Adrenal gland (tissue), 9 donors: ENCODE measurements at regions not wholly inside any gene's neighbourhood (a gene's known extent, or its start where the extent isn't known, plus 50 kb on each side); places are given as distances from the start of the nearest gene placed in this dataset.

Source experiments
- DNase-seq, 7 donors: peaks; one replicate each; pipeline ENCODE4 v3.0.0-alpha.2; 2019 to 2020
- H3K27ac ChIP-seq, 5 donors: fragments of 200-600 bp; sonication (generic) in 4 of 5; 1 replicate in 3 of 5; 2 replicates in 2 of 5; pipeline versions ENCODE4 v1.5.1 to v1.8.0; 2016 to 2020; ENCODE audit warnings: mild to moderate bottlenecking in 1 of 5
- H3K27me3 ChIP-seq: fragments of 200-600 bp; 2 replicates; pipeline ENCODE4 v1.8.0; 2021
- H3K36me3 ChIP-seq, 2 donors: fragments of 200-600 bp; replicated peaks in 1 of 2; 1 replicate in 1 of 2; 2 replicates in 1 of 2; pipeline versions ENCODE4 v1.5.1 to v1.8.0; 2018 to 2022
- H3K4me1 ChIP-seq, 2 donors: fragments of 200-600 bp; replicated peaks in 1 of 2; 1 replicate in 1 of 2; 2 replicates in 1 of 2; pipeline versions ENCODE4 v1.5.1 to v1.8.0; 2018 to 2021
- H3K4me3 ChIP-seq, 4 donors: fragments of 200-600 bp; sonication (generic) in 3 of 4; one replicate each; pipeline ENCODE4 v1.5.1; 2016 to 2018
- H3K9me3 ChIP-seq, 3 donors: fragments of 200-600 bp; sonication (generic) in 1 of 3; replicated peaks in 1 of 3; 1 replicate in 2 of 3; 2 replicates in 1 of 3; pipeline versions ENCODE4 v1.5.1 to v1.8.0; 2016 to 2021
- POLR2A ChIP-seq, 2 donors: fragments of 450-650 bp; IDR thresholded peaks; one replicate each; pipeline ENCODE4 v1.6.1; 2017; ENCODE audit warnings: antibody characterized with exemption in 2 of 2, mild to moderate bottlenecking in 2 of 2, moderate library complexity in 1 of 2
- WGBS, 4 donors: extraction: QIAGEN DNeasy Blood & Tissue Kit in 2 of 4; methylation state at CpG; one replicate each; pipeline versions ENCODE4 v1.1.5 to v1.1.7; 2013 to 2017; 5-methylcytosine and 5-hydroxymethylcytosine counted together
- intact Hi-C, 2 donors: fragments of 100-400 bp; cut with DNase I; formaldehyde crosslinking; loops; one replicate each; pipeline versions ENCODE4 v1.14.1 to v1.15.0; 2022 to 2023
- TF ChIP-seq, protein P1 (sequence below), 6 experiments: fragments of 450-650 bp in 4 of 6; fragments of 200-600 bp in 2 of 6; sonication (generic) in 1 of 6; IDR thresholded peaks; 1 replicate in 5 of 6; 2 replicates in 1 of 6; pipeline versions ENCODE4 v1.5.1 to v1.8.0; 2016 to 2021; ENCODE audit warnings: antibody characterized with exemption in 6 of 6, mild to moderate bottlenecking in 2 of 6, moderate library complexity in 1 of 6
- donor health status: healthy with polysubstance abuse.
- donor health status: Bipolar disorder and iron deficiency.
- donor health status: DM: yes; HTN: yes; CAD: no.
- donor health status: DM: no; HTN: no; CAD: no.
- donor health status: DM: no; HTN: no; CAD: no.

DNA sequence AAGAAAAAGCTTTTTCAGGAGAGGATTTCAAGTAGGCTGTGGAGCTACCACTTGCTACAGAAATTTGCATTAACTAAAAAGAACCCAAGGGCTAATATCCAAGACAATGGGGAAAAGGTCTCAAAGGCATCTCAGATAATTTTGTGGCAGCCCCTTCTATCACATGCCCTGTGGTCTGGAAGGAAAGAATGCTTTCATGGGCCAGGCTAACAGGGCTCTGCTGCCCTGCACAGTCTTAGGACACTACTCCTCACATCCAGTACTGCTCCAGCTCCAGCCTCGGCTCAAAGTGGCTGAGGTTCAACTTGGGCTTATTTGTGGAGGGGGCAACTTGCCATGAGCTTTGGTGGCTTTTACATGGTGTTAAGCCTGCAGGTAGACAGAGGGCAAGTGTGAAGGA is 1150.3 kb downstream of the CNTNAP5 start:
- 71 to 79% (median 79%) methylated on average over 1 of the region's 1 CpG; no CpG with 5 or more reads in 1 of the 4 donors for WGBS, 4 donors
- Histone ChIP-seq H3K36me3 (no peaks in the 10 kb centered on the region), H3K27ac (no peak overlapping the region), H3K4me3 (no peak overlapping the region), H3K27me3 (no peaks in the 10 kb centered on the region), H3K4me1 (no peaks in the 10 kb centered on the region), H3K9me3 (no peaks in the 10 kb centered on the region)
- intact Hi-C loops, result no loop called here
- no peak for TF ChIP-seq POLR2A (IDR thresholded peaks at IDR 0.05)
- TF ChIP-seq, protein P1, sequence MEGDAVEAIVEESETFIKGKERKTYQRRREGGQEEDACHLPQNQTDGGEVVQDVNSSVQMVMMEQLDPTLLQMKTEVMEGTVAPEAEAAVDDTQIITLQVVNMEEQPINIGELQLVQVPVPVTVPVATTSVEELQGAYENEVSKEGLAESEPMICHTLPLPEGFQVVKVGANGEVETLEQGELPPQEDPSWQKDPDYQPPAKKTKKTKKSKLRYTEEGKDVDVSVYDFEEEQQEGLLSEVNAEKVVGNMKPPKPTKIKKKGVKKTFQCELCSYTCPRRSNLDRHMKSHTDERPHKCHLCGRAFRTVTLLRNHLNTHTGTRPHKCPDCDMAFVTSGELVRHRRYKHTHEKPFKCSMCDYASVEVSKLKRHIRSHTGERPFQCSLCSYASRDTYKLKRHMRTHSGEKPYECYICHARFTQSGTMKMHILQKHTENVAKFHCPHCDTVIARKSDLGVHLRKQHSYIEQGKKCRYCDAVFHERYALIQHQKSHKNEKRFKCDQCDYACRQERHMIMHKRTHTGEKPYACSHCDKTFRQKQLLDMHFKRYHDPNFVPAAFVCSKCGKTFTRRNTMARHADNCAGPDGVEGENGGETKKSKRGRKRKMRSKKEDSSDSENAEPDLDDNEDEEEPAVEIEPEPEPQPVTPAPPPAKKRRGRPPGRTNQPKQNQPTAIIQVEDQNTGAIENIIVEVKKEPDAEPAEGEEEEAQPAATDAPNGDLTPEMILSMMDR (IDR thresholded peaks at IDR 0.05), result no peak
- no peak for DNase-seq

DNA sequence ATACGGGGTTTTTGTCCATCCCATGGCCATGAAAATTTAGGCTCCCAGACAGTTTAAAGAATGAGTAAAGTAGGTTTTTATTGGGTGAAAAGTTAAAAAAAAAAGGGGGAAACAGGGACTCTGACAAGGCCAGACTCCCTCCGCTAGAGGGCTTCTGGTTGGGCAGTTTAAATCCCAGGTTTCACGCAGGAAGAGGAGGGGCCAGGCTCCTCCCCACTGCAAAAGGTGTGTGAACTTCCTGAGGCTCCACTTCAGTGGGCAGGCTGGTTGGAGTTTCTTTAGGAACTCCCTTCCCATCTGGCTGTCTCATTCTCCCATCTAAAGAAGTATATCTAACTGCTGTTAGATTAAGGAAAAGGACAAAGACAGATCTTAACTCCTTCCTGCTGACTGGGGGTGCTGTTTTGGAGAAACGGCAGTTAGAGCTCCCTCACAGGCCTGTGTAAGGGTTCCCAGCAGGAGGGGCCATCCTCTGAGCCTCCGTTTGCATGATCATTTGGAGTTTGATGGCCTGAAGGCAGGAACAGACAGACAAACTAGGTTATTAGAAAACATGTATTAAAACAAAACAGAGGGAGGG is 1160.7 kb downstream of the CNTNAP5 start:
- H3K4me1 ChIP-seq, result no peaks in the 10 kb centered on the region
- WGBS, 4 donors, result 54 to 69% (median 64%) methylated on average over 5 of the region's 5 CpGs
- no peak overlapping the region for H3K27ac ChIP-seq
- no peak for DNase-seq
- H3K9me3 ChIP-seq, result no peaks in the 10 kb centered on the region
- no peaks in the 10 kb centered on the region for H3K36me3 ChIP-seq
- TF ChIP-seq, protein P1 (IDR thresholded peaks at IDR 0.05), result no peak
- no peak for TF ChIP-seq POLR2A (IDR thresholded peaks at IDR 0.05)
- no peak overlapping the region for H3K4me3 ChIP-seq
- no peaks in the 10 kb centered on the region for H3K27me3 ChIP-seq
- intact Hi-C loops, result no loop called here

DNA sequence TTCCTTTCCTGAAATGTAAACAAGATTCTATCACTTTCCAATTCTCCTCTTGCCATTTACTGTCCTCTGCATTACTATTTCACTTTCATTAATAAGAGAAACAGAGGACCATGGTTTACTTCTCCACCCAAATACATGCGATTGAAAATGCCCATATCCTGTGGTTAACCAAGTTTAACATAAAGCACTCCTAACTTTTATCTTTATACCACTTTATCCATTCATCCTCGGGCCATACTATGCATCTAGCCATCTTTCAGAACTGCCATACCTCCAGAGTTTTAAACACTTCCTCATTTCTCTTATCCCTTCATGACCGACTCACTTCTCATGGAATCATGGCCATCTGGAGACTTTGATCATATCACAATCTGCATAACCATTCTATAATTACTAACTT is 1182.3 kb downstream of the CNTNAP5 start:
- Histone ChIP-seq H3K36me3 (no peaks in the 10 kb centered on the region), H3K9me3 (no peaks in the 10 kb centered on the region), H3K4me3 (no peak overlapping the region), H3K27ac (no peak overlapping the region), H3K27me3 (no peaks in the 10 kb centered on the region), H3K4me1 (no peaks in the 10 kb centered on the region)
- intact Hi-C loops, result no loop called here
- TF ChIP-seq, protein P1 (IDR thresholded peaks at IDR 0.05), result no peak
- TF ChIP-seq POLR2A (IDR thresholded peaks at IDR 0.05), result no peak
- 69 to 86% (median 73%) methylated on average over 3 of the region's 3 CpGs for WGBS, 4 donors
- DNase-seq, result no peak

DNA sequence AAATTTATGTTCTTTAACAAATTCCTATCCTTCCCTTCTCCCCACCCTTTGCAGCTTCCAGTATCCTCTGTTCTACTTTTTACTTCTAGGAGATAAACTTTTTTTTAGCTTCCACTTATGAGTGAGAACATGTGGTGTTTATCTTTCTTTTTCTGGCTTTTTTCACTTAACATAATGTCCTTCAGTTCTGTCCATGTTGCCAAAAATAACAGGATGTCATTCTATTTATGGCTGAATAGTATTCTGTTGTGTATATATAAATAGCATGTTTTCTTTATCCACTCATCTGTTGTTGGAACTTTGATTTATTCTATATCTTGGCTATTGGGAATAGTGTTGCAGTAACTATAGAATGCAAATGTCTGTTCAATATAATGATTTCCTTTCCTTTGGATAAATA is 1191.2 kb downstream of the CNTNAP5 start:
- no peaks in the 10 kb centered on the region for H3K4me1 ChIP-seq
- intact Hi-C loops, result no loop called here
- DNase-seq, result no peak
- no peaks in the 10 kb centered on the region for H3K36me3 ChIP-seq
- no peak overlapping the region for H3K27ac ChIP-seq
- TF ChIP-seq, protein P1 (IDR thresholded peaks at IDR 0.05), result no peak
- no peak for TF ChIP-seq POLR2A (IDR thresholded peaks at IDR 0.05)
- H3K9me3 ChIP-seq, result no peaks in the 10 kb centered on the region
- H3K27me3 ChIP-seq, result no peaks in the 10 kb centered on the region
- no peak overlapping the region for H3K4me3 ChIP-seq
